ENCODE measurements at regions not wholly inside any gene's neighbourhood (a gene's known extent, or its start where the extent isn't known, plus 50 kb on each side); places are given as distances from the start of the nearest gene placed in this dataset.
"Not testable (repeated sequence)": the region's sequence is repeated elsewhere in the genome, so short reads cannot be mapped to it uniquely, and the experiment has no call there.

- DNase-seq (ENCODE audit: low read depth in 4 of 4, low spot score in 3 of 4), result no peak
These were observed 113.0 kb downstream of the GOSR1 start for GRCh38 chr17:30590081-30590733.

DNA sequence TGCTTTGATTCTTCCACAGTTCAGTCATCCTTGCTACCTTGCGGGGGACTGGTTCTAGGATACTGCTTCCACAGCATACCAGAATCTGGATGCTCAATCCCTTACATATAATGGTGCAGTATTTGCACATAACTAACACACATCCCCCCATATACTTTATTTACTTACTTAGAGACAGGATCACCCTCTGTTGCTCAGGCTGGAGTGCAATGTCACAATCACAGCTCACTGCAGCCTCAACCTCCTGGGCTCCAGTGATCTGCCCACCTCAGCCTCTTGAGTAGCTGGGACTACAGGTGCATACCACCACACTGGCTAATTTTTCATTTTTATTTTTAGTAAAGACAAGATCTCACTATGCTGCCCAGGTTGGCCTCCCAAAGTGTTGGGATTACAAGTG is 112.2 kb downstream of the GOSR1 start:
- no peak for DNase-seq (ENCODE audit: low read depth in 4 of 4, low spot score in 3 of 4)

- no peak for DNase-seq (ENCODE audit: low read depth in 4 of 4, low spot score in 3 of 4)
These were observed 111.6 kb downstream of the GOSR1 start for GRCh38 chr17:30588798-30589247.

DNA sequence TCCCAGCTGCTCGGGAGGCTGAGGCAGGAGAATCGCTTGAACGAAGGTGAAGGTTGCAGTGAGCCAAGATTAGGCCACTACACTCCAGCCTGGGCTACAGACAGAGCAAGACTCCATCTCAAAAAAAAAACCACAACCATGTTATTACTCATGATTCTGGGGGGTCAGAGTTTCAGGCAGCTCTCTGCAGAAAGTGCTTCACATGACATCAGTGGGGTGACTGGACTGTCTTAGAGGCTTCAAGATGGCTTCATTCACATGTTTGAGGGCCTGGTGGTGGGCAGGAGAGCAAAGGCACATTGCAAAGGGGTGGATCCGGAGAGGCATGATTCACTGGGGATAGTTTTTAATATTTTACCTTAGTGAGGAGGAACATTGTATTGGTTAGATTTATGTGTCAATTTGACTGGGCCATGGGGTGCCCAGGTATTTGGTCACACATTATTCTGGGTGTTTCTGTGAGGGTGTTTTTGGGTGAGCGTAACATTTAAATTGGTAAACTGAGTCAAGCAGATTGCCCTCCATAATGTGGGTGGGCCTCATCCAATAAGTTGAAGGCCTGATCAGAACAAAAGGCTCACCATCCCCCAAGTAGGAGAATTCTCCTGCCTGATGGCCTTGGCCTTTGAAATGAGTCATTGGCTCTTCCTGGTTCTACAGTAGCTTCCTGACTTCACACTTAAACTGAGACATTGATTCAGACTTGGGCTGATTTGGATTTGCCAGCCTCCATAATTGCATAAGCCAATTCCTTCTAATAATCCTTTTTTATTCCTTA is 109.8 kb downstream of the GOSR1 start:
- no peak for DNase-seq (ENCODE audit: low read depth in 4 of 4, low spot score in 3 of 4)

GRCh38 chr17:30584810-30585209 is 107.6 kb downstream of the GOSR1 start:
- no peak for DNase-seq (ENCODE audit: low read depth in 4 of 4, low spot score in 3 of 4)

DNA sequence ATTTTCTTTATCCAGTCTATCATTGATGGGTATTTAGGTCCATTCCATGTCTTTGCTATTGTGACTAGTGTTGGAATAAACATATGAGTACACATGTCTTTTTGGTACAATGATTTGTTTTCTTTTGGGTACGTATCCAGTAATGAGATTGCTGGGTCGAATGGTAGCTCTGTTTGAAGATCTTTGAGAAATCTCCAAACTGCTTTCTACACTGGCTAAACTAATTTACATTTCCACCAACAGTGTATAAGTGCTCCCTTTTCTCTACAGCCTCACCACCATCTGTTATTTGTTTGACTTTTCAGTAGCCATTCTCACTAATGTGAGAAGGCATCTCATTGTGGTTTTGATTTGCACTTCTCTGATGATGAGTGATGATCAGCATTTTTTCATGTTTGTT is 103.7 kb downstream of the GOSR1 start:
- no peak for DNase-seq (ENCODE audit: low read depth in 4 of 4, low spot score in 3 of 4)

- no peak for DNase-seq (ENCODE audit: low read depth in 4 of 4, low spot score in 3 of 4)
These were observed 102.6 kb downstream of the GOSR1 start for GRCh38 chr17:30579610-30580315.

GRCh38 chr17:30578015-30578717 is 101.0 kb downstream of the GOSR1 start:
- not testable (repeated sequence) for DNase-seq (ENCODE audit: low read depth in 4 of 4, low spot score in 3 of 4)
